Left ventricle myocardium inferior (tissue), 1 donor: ENCODE measurements at regions not wholly inside any gene's neighbourhood (a gene's known extent, or its start where the extent isn't known, plus 50 kb on each side); places are given as distances from the start of the nearest gene placed in this dataset.

Experiments
- DNase-seq: peaks from one replicate; pipeline ENCODE4 v3.0.0-alpha.2; 2020
- H3K27ac ChIP-seq: fragments of 200-600 bp; replicated peaks from 2 replicates; pipeline ENCODE4 v1.8.0; 2021
- H3K27me3 ChIP-seq: fragments of 200-600 bp; 2 replicates; pipeline ENCODE4 v1.8.0; 2021; ENCODE audit warnings: low read depth
- H3K36me3 ChIP-seq: fragments of 200-600 bp; 2 replicates; pipeline ENCODE4 v1.8.0; 2021
- H3K4me1 ChIP-seq: fragments of 200-600 bp; 2 replicates; pipeline ENCODE4 v1.8.0; 2021
- H3K4me3 ChIP-seq: fragments of 200-600 bp; 2 replicates; pipeline ENCODE4 v1.8.0; 2021; ENCODE audit warnings: mild to moderate bottlenecking, moderate library complexity
- H3K9me3 ChIP-seq: fragments of 200-600 bp; replicated peaks from 2 replicates; pipeline ENCODE4 v1.8.0; 2021
- CTCF ChIP-seq: fragments of 200-600 bp; IDR thresholded peaks from 2 replicates; pipeline ENCODE4 v1.8.0; 2021; ENCODE audit warnings: antibody characterized with exemption, mild to moderate bottlenecking, borderline replicate concordance
- intact Hi-C: fragments of 100-400 bp; cut with micrococcal nuclease; formaldehyde crosslinking; loops from one replicate; pipeline ENCODE4 v1.11.0; 2022
- donor health status: DM: no; HTN: yes; CAD: no; lungs with severe emphysema.

DNA sequence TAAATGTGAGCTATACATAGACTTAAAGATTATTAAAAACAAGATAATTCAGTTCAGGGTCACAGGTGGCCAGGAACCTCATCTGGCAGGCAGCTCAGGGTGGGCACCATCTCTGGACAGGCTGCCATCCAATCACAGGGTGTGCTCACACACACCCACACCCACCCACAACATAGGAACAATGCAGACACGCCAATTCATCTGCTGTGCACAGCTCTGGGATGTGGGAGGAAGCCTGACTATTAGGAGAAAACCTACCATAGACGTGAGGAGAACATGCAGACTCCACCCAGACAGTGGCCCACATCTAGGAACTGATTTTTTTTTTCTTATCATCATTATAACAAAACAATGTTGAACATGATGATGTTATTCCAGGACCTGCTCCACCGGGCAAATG lies 286.7 kb downstream of the PRL start:
- H3K27me3 ChIP-seq: no peaks in the 10 kb centered on the region
- TF ChIP-seq CTCF: no peak
- H3K4me1 ChIP-seq: no peaks in the 10 kb centered on the region
- H3K27ac ChIP-seq: no peak overlapping the region
- intact Hi-C loops: no loop called here
- H3K4me3 ChIP-seq: no peak overlapping the region
- H3K9me3 ChIP-seq: peaks cover 7% of the 10 kb centered on the region
- H3K36me3 ChIP-seq: no peaks in the 10 kb centered on the region
- no peak for DNase-seq

GRCh38 chr6:22015216-22015615 lies 281.6 kb downstream of the PRL start:
- intact Hi-C loops: no loop called here
- H3K9me3 ChIP-seq: no peaks in the 10 kb centered on the region
- no peaks in the 10 kb centered on the region for H3K27me3 ChIP-seq
- DNase-seq: no peak
- H3K27ac ChIP-seq: no peak overlapping the region
- no peaks in the 10 kb centered on the region for H3K4me1 ChIP-seq
- no peaks in the 10 kb centered on the region for H3K36me3 ChIP-seq
- TF ChIP-seq CTCF: no peak
- no peak overlapping the region for H3K4me3 ChIP-seq

DNA sequence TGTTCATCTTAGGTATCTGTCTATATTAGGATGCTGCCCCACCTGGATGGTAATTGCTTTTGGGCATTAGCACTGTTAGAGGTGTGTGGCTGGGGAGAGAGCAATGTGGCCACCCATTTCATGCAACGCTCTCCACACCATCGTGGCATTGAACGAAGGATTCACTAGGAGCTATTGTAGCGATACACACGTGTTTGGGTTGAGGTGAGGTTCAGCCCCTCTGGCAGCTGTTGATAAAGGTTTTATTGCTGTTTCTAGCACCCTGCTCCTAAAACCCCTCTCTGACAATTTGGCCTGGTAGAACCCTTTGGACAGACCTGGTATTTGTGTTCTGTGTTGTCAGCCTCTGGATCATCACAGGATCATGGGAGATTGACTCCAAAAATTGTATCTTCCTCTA lies 280.9 kb downstream of the PRL start:
- Histone ChIP-seq H3K36me3 (no peaks in the 10 kb centered on the region), H3K4me1 (no peaks in the 10 kb centered on the region), H3K4me3 (no peak overlapping the region), H3K27me3 (no peaks in the 10 kb centered on the region), H3K27ac (no peak overlapping the region), H3K9me3 (no peaks in the 10 kb centered on the region)
- no peak for TF ChIP-seq CTCF
- intact Hi-C loops: no loop called here
- no peak for DNase-seq

DNA sequence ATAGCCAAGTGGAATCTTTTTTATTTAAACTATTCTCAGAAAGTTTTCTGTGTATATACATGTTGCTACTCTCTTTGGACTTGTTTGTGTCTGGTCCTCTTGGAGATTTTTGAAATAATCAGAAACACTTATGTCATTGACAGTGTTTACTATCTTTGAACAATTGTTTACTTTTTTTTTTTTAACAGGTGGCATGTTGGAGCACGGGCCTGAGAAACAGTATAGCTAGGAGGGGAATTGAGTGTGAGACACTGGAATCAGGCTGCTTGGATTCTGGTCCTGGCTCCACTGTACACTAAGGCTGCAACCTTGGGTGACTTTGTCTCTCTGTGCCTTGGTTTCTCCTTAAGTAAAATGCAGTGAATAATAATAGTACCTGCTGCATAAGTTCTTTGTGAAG lies 279.6 kb downstream of the PRL start:
- H3K9me3 ChIP-seq: peaks cover 9% of the 10 kb centered on the region
- H3K4me3 ChIP-seq: no peak overlapping the region
- no peak for DNase-seq
- H3K4me1 ChIP-seq: no peaks in the 10 kb centered on the region
- H3K27me3 ChIP-seq: no peaks in the 10 kb centered on the region
- no peaks in the 10 kb centered on the region for H3K36me3 ChIP-seq
- no peak overlapping the region for H3K27ac ChIP-seq
- TF ChIP-seq CTCF: no peak
- intact Hi-C loops: no loop called here

GRCh38 chr6:22017766-22018165 lies 279.1 kb downstream of the PRL start:
- Histone ChIP-seq H3K27me3 (no peaks in the 10 kb centered on the region), H3K36me3 (no peaks in the 10 kb centered on the region), H3K9me3 (peaks cover 12% of the 10 kb centered on the region), H3K27ac (no peak overlapping the region), H3K4me3 (no peak overlapping the region), H3K4me1 (no peaks in the 10 kb centered on the region)
- intact Hi-C loops: no loop called here
- no peak for DNase-seq
- no peak for TF ChIP-seq CTCF

DNA sequence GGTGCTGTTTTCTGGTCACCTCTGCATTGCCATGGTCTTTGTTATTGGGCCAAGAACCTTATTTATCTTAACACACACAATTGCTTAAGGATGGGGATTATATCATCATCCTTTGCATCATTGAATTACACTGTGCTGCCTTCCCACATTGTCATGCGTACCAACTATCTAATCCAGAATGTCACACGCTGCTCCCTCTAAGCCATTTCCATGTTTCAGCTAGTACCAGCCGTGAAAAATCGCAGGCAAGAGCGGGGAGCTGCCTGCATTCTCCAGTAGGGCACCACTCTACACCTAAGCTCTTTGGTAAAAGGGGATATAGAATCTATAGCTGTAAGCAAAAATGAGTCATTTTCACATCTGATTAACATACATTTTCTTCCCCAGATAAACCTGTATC lies 277.0 kb downstream of the PRL start:
- no peaks in the 10 kb centered on the region for H3K4me1 ChIP-seq
- intact Hi-C loops: no loop called here
- DNase-seq: no peak
- H3K4me3 ChIP-seq: no peak overlapping the region
- no peak overlapping the region for H3K27ac ChIP-seq
- no peak for TF ChIP-seq CTCF
- H3K9me3 ChIP-seq: peaks cover 12% of the 10 kb centered on the region
- no peaks in the 10 kb centered on the region for H3K27me3 ChIP-seq
- H3K36me3 ChIP-seq: no peaks in the 10 kb centered on the region
